Upper lobe of left lung (tissue), 4 donors: ENCODE measurements at regions not wholly inside any gene's neighbourhood (a gene's known extent, or its start where the extent isn't known, plus 50 kb on each side); places are given as distances from the start of the nearest gene placed in this dataset.

Experiments used
- EP300 ChIP-seq, 4 donors: sonication (generic); formaldehyde crosslinking; IDR thresholded peaks; one replicate each; pipeline ENCODE4 v1.5.1; 2017; ENCODE audit warnings: antibody characterized with exemption in 4 of 4, control low read depth in 2 of 4
- POLR2A ChIP-seq, 4 donors: fragments of 450-650 bp; IDR thresholded peaks; one replicate each; pipeline ENCODE4 v1.5.1; 2016 to 2017; ENCODE audit warnings: antibody characterized with exemption in 4 of 4, mild to moderate bottlenecking in 2 of 4
- POLR2AphosphoS5 ChIP-seq, 2 donors: sonication (generic); formaldehyde crosslinking; IDR thresholded peaks; one replicate each; pipeline ENCODE4 v1.5.1; 2017; ENCODE audit warnings: antibody characterized with exemption in 2 of 2
- TF ChIP-seq, protein P1 (sequence below), 6 experiments: fragments of 450-650 bp in 4 of 6; fragments of 200-600 bp in 2 of 6; sonication (generic) in 2 of 6; IDR thresholded peaks; one replicate each; pipeline ENCODE4 v1.5.1; 2016 to 2019; ENCODE audit warnings: antibody characterized with exemption in 6 of 6

DNA sequence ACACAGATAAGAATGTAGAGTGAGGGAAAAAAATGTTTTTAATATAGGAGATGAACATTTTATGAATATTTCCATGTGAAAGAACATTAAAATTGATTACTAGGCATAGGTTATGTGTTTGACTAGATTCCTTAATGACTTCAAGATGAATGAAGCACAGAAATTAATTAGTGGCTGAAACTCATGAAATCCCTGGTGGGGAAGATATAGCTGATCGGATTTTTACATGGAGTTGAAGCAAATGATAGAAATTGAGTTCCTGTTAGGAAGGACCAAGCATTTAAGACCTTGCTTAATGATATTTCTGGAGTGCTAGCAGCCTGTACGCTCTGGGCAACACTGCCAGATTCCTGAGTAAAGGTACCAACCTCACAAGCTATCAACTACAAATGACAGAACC, 68.9 kb upstream of the IVNS1ABP start:
- TF ChIP-seq, protein P1, sequence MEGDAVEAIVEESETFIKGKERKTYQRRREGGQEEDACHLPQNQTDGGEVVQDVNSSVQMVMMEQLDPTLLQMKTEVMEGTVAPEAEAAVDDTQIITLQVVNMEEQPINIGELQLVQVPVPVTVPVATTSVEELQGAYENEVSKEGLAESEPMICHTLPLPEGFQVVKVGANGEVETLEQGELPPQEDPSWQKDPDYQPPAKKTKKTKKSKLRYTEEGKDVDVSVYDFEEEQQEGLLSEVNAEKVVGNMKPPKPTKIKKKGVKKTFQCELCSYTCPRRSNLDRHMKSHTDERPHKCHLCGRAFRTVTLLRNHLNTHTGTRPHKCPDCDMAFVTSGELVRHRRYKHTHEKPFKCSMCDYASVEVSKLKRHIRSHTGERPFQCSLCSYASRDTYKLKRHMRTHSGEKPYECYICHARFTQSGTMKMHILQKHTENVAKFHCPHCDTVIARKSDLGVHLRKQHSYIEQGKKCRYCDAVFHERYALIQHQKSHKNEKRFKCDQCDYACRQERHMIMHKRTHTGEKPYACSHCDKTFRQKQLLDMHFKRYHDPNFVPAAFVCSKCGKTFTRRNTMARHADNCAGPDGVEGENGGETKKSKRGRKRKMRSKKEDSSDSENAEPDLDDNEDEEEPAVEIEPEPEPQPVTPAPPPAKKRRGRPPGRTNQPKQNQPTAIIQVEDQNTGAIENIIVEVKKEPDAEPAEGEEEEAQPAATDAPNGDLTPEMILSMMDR (IDR thresholded peaks at IDR 0.05), result no peak
- no peak for TF ChIP-seq POLR2A (IDR thresholded peaks at IDR 0.05)
- no peak for TF ChIP-seq EP300 (IDR thresholded peaks at IDR 0.05)
- TF ChIP-seq POLR2AphosphoS5 (IDR thresholded peaks at IDR 0.05), result no peak
